H1 (cell line): ENCODE measurements at regions not wholly inside any gene's neighbourhood (a gene's known extent, or its start where the extent isn't known, plus 50 kb on each side); places are given as distances from the start of the nearest gene placed in this dataset.

ENCODE experiments used
- CTCF ChIA-PET: fragments of 300-600 bp; sonication (Branson Sonifier 250); formaldehyde crosslinking; loops from one replicate; lab custom pipeline; 2021; ENCODE audit not compliant: partially characterized antibody; lab: Charles Lee
- POLR2A ChIA-PET: fragments of 300-600 bp; sonication (Branson Sonifier 250); formaldehyde crosslinking; loops from one replicate; lab custom pipeline; 2021; ENCODE audit warnings: inconsistent platforms; ENCODE audit not compliant: partially characterized antibody; lab: Charles Lee
- DNase-seq, 2 experiments: peaks; one replicate each; pipeline versions ENCODE4 v3.0.0 to v3.0.0-alpha.2; 2010 to 2022; ENCODE audit warnings: low spot score in 2 of 2, low read depth in 1 of 2, mixed read lengths in 1 of 2
- FAIRE-seq: peaks from 2 replicates; lab custom pipeline; 2011; peaks lifted over from hg19 to GRCh38; lab: Jason Lieb, UNC
- H2AFZ ChIP-seq: 2 replicates; pipeline ENCODE4 v1.8.1; 2012; ENCODE audit warnings: low read length, inconsistent platforms
- H2AK5ac ChIP-seq: 2 replicates; pipeline ENCODE4 v1.6.1; 2013; ENCODE audit warnings: low read depth, low read length
- H2BK120ac ChIP-seq: replicated peaks from 2 replicates; pipeline ENCODE3; 2013; ENCODE audit warnings: low read depth, low read length, inconsistent platforms
- H2BK12ac ChIP-seq: 2 replicates; pipeline ENCODE4 v1.6.1; 2013; ENCODE audit warnings: low read depth, low read length
- H2BK15ac ChIP-seq: 2 replicates; pipeline ENCODE4 v1.6.1; 2013; ENCODE audit warnings: low read length
- H2BK20ac ChIP-seq: 2 replicates; pipeline ENCODE4 v1.6.1; 2013; ENCODE audit warnings: low read length
- H2BK5ac ChIP-seq: 2 replicates; pipeline ENCODE4 v1.6.1; 2013; ENCODE audit warnings: low read depth, low read length
- H3K14ac ChIP-seq: 2 replicates; pipeline ENCODE4 v1.6.1; 2013; ENCODE audit warnings: inconsistent platforms; ENCODE audit not compliant: insufficient read length
- H3K18ac ChIP-seq: 2 replicates; pipeline ENCODE4 v1.6.1; 2013; ENCODE audit warnings: low read length; ENCODE audit errors: extremely low read depth
- H3K23ac ChIP-seq: 2 replicates; pipeline ENCODE4 v1.6.1; 2013; ENCODE audit warnings: inconsistent platforms; ENCODE audit not compliant: insufficient read length
- H3K23me2 ChIP-seq: 2 replicates; pipeline ENCODE4 v1.6.1; 2013; ENCODE audit warnings: low read depth, low read length
- H3K27ac ChIP-seq: 2 replicates; pipeline ENCODE4 v1.6.1; 2011; ENCODE audit warnings: low read depth, low read length, inconsistent platforms
- H3K27me3 ChIP-seq, 4 experiments: replicated peaks in 1 of 4; 1 replicate in 1 of 4; 2 replicates in 3 of 4; pipeline versions ENCODE4 v1.6.1 to v1.8.1; 2011 to 2013; ENCODE audit warnings: low read length in 3 of 4, mild to moderate bottlenecking in 3 of 4, inconsistent platforms in 2 of 4, mixed read lengths in 2 of 4, moderate library complexity in 1 of 4; ENCODE audit not compliant: control insufficient read depth in 3 of 4, insufficient read depth in 3 of 4; ENCODE audit errors: extremely low read depth in 1 of 4
- H3K36me3 ChIP-seq, 4 experiments: 2 replicates each; pipeline versions ENCODE4 v1.6.1 to v1.8.1; 2011 to 2013; ENCODE audit warnings: mild to moderate bottlenecking in 4 of 4, low read length in 3 of 4, moderate library complexity in 2 of 4, control low read depth in 1 of 4, inconsistent platforms in 1 of 4; ENCODE audit not compliant: insufficient read depth in 4 of 4, control insufficient read depth in 2 of 4
- H3K4ac ChIP-seq: replicated peaks from 2 replicates; pipeline ENCODE3; 2013; ENCODE audit warnings: low read length, low read depth, mixed read lengths, inconsistent platforms; ENCODE audit not compliant: insufficient read length
- H3K4me1 ChIP-seq, 4 experiments: replicated peaks in 1 of 4; 1 replicate in 1 of 4; 2 replicates in 3 of 4; pipeline versions ENCODE4 v1.6.1 to v1.8.1; 2011 to 2013; ENCODE audit warnings: low read length in 3 of 4, inconsistent platforms in 2 of 4, mixed read lengths in 1 of 4; ENCODE audit not compliant: insufficient read depth in 4 of 4, control insufficient read depth in 3 of 4
- H3K4me2 ChIP-seq, 2 experiments: 2 replicates each; pipeline versions ENCODE4 v1.6.1 to v1.8.1; 2011 to 2013; ENCODE audit warnings: low read depth in 2 of 2, low read length in 2 of 2, control low read depth in 1 of 2, inconsistent platforms in 1 of 2, mild to moderate bottlenecking in 1 of 2; ENCODE audit not compliant: insufficient read depth in 1 of 2
- H3K4me3 ChIP-seq, 4 experiments: fragments of 200-600, 300-600 bp in 1 of 4; sonication (generic), shearing (Covaris generic), sonication (Bioruptor Twin) in 1 of 4; 2 replicates each; pipeline versions ENCODE4 v1.5.1 to v1.8.1; 2011 to 2016; ENCODE audit warnings: low read length in 4 of 4, low read depth in 3 of 4, control low read depth in 2 of 4, inconsistent platforms in 2 of 4, mild to moderate bottlenecking in 2 of 4, mixed read lengths in 1 of 4, moderate library complexity in 1 of 4; ENCODE audit not compliant: insufficient read depth in 2 of 4; ENCODE audit errors: extremely low read depth in 1 of 4
- H3K56ac ChIP-seq: replicated peaks from 2 replicates; pipeline ENCODE3; 2013; ENCODE audit warnings: low read depth, mild to moderate bottlenecking, mixed read lengths, low read length, inconsistent platforms; ENCODE audit not compliant: insufficient read length
- H3K79me1 ChIP-seq: 2 replicates; pipeline ENCODE4 v1.6.1; 2013; ENCODE audit warnings: low read depth, low read length, control low read depth
- H3K79me2 ChIP-seq, 2 experiments: 2 replicates each; pipeline versions ENCODE4 v1.6.1 to v1.8.1; 2012 to 2013; ENCODE audit warnings: low read length in 2 of 2, mild to moderate bottlenecking in 2 of 2, inconsistent platforms in 1 of 2; ENCODE audit not compliant: insufficient read depth in 2 of 2, control insufficient read depth in 1 of 2
- H3K9ac ChIP-seq, 4 experiments: replicated peaks in 1 of 4; 1 replicate in 1 of 4; 2 replicates in 3 of 4; pipeline versions ENCODE4 v1.6.1 to v1.8.1; 2011 to 2013; ENCODE audit warnings: low read depth in 3 of 4, low read length in 3 of 4, control low read depth in 2 of 4, mild to moderate bottlenecking in 2 of 4, moderate library complexity in 2 of 4, inconsistent platforms in 1 of 4; ENCODE audit errors: extremely low read depth in 1 of 4
- H3K9me3 ChIP-seq, 2 experiments: 2 replicates each; pipeline versions ENCODE4 v1.6.1 to v1.8.1; 2012 to 2013; ENCODE audit warnings: mild to moderate bottlenecking in 2 of 2, moderate library complexity in 2 of 2, control low read depth in 1 of 2, inconsistent platforms in 1 of 2, low read depth in 1 of 2, low read length in 1 of 2, mixed read lengths in 1 of 2; ENCODE audit not compliant: insufficient read depth in 2 of 2
- H4K20me1 ChIP-seq, 2 experiments: replicated peaks in 1 of 2; 2 replicates each; pipeline versions ENCODE3 to v1.8.1; 2011 to 2013; ENCODE audit warnings: inconsistent platforms in 2 of 2, low read length in 2 of 2, mild to moderate bottlenecking in 1 of 2; ENCODE audit not compliant: insufficient read depth in 2 of 2, control insufficient read depth in 1 of 2
- H4K5ac ChIP-seq: 2 replicates; pipeline ENCODE4 v1.6.1; 2013; ENCODE audit warnings: low read length, low read depth, mixed read lengths, inconsistent platforms; ENCODE audit not compliant: insufficient read length
- H4K8ac ChIP-seq: 2 replicates; pipeline ENCODE4 v1.8.0; 2013; ENCODE audit warnings: mild to moderate bottlenecking, moderate library complexity, low read length, inconsistent platforms; ENCODE audit not compliant: insufficient read depth; ENCODE audit errors: extremely low read depth
- H4K91ac ChIP-seq: replicated peaks from 2 replicates; pipeline ENCODE3; 2013; ENCODE audit warnings: low read length, mixed read lengths, inconsistent platforms; ENCODE audit not compliant: insufficient read length
- PHF8 ChIP-seq: fragments of 200-600 bp; sonication (generic); conservative IDR thresholded peaks from 2 replicates; pipeline ENCODE4 v1.7.1; 2012; ENCODE audit warnings: low read depth, mild to moderate bottlenecking, inconsistent platforms, low read length, moderate library complexity
- POU5F1 ChIP-seq: IDR thresholded peaks from 2 replicates; pipeline ENCODE4 v1.6.1; 2011; ENCODE audit warnings: low read depth, mild to moderate bottlenecking, low read length, moderate library complexity
- SIN3A ChIP-seq, 2 experiments: IDR thresholded peaks in 1 of 2; conservative IDR thresholded peaks in 1 of 2; 2 replicates each; pipeline ENCODE4 v1.6.1; 2011 to 2012; ENCODE audit warnings: low read length in 2 of 2, improper control_type of control experiment in 1 of 2, low read depth in 1 of 2, mild to moderate bottlenecking in 1 of 2
- WGBS, 2 experiments: shearing (Covaris generic) in 1 of 2; methylation state at CpG; one replicate each; pipeline versions ENCODE4 v1.1.6 to v1.1.7; 2013 to 2015; ENCODE audit warnings: low lambda C conversion rate in 2 of 2, mixed read lengths in 2 of 2, inconsistent platforms in 1 of 2, low coverage in 1 of 2, missing lambda C conversion rate in 1 of 2; ENCODE audit not compliant: insufficient replicate concordance in 2 of 2, insufficient coverage in 1 of 2, insufficient read length in 1 of 2; ENCODE audit errors: extremely low coverage in 1 of 2, missing lambda C conversion rate in 1 of 2; 5-methylcytosine and 5-hydroxymethylcytosine counted together

DNA sequence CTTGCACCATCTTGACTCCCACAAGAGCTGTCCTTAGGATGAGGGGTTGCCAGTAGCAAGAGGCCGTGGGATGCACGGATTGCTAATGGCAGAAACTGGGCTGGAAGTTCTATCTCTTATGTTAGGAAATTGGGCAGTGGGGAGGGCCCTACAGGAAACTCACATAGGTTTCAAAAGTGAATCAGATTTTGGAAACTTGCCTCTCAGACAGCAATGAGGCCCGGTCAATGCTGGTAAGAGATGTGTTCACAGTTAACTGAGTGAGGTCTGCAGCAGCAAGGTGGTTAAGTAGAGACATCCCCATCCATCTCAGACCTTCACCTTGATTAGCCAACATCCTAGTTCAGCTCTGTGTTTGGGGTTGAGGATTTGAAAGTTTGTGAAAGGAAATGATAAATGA, 164.7 kb downstream of the ABCA8 start:
- no peak overlapping the region for H3K27ac ChIP-seq
- no peak overlapping the region for H2BK20ac ChIP-seq
- TF ChIP-seq POU5F1 (no peak), SIN3A (conservative IDR thresholded peaks at IDR 0.05 in 1 of 2, IDR thresholded peaks at IDR 0.05 in 1 of 2; ENCODE audit: low read depth in 1 of 2, low read length in 2 of 2) (no peak), PHF8 (no peak)
- H2AFZ ChIP-seq = no peak overlapping the region
- H3K18ac ChIP-seq = no peak overlapping the region
- no peak overlapping the region for H4K8ac ChIP-seq
- no peak overlapping the region for H3K4me3 ChIP-seq
- H2BK120ac ChIP-seq = no peak overlapping the region
- H3K23me2 ChIP-seq = no peaks in the 10 kb centered on the region
- no peaks in the 10 kb centered on the region for H4K20me1 ChIP-seq
- no peak overlapping the region for H2BK12ac ChIP-seq
- no peak overlapping the region for H3K9ac ChIP-seq
- 86% methylated on average over 3 of the region's 3 CpGs; no CpG with 5 or more reads in 1 of the 2 experiments for WGBS, 2 experiments
- H3K4me1 ChIP-seq = peaks cover 0 to 4% (median 2%) of the 10 kb centered on the region in 4 experiments; a peak in 3 of 7 replicates
- H3K27me3 ChIP-seq = no peaks in the 10 kb centered on the region
- no peak overlapping the region for H3K23ac ChIP-seq
- H2AK5ac ChIP-seq = no peak overlapping the region
- H3K36me3 ChIP-seq = no peaks in the 10 kb centered on the region; a peak in 1 of 8 replicates
- no peak overlapping the region for H2BK5ac ChIP-seq
- no peak overlapping the region for H4K5ac ChIP-seq
- no peaks in the 10 kb centered on the region for H3K79me1 ChIP-seq
- no peaks in the 10 kb centered on the region for H3K9me3 ChIP-seq
- no peaks in the 10 kb centered on the region for H3K79me2 ChIP-seq
- no peak overlapping the region for H2BK15ac ChIP-seq
- H3K56ac ChIP-seq = no peak overlapping the region
- POLR2A ChIA-PET = no interaction called here
- H3K4me2 ChIP-seq = no peak overlapping the region
- no peak for DNase-seq
- CTCF ChIA-PET = interaction anchor here (0.6 to 1.7 kb wide), 3 partner anchors 28 to 552 kb away, joined by 3 to 5 read pairs (median 3); no protein-coding TSS in a partner anchor
- H4K91ac ChIP-seq = no peak overlapping the region
- FAIRE-seq = no peak
- no peak overlapping the region for H3K14ac ChIP-seq
- no peak overlapping the region for H3K4ac ChIP-seq
